Testis (tissue), 2 donors: ENCODE measurements at regions not wholly inside any gene's neighbourhood (a gene's known extent, or its start where the extent isn't known, plus 50 kb on each side); places are given as distances from the start of the nearest gene placed in this dataset.
"Not testable (repeated sequence)": the region's sequence is repeated elsewhere in the genome, so short reads cannot be mapped to it uniquely, and the experiment has no call there.

Source experiments
- CTCF ChIP-seq, 3 experiments: fragments of 450-650 bp in 2 of 3; fragments of 200-600 bp in 1 of 3; sonication (generic) in 1 of 3; IDR thresholded peaks; one replicate each; pipeline ENCODE4 v1.5.1; 2016 to 2019; ENCODE audit warnings: antibody characterized with exemption in 3 of 3, mild to moderate bottlenecking in 2 of 3, moderate library complexity in 1 of 3
- POLR2A ChIP-seq: fragments of 450-650 bp; IDR thresholded peaks from one replicate; pipeline ENCODE4 v1.6.1; 2017; ENCODE audit warnings: antibody characterized with exemption, mild to moderate bottlenecking, moderate library complexity

- TF ChIP-seq CTCF (IDR thresholded peaks at IDR 0.05); POLR2A: not testable (repeated sequence)
These were observed 76.2 kb upstream of the SRSF6 start for GRCh38 chr20:43381533-43381932.
